NCI-H1417 (cell line): ENCODE measurements at regions not wholly inside any gene's neighbourhood (a gene's known extent, or its start where the extent isn't known, plus 50 kb on each side); places are given as distances from the start of the nearest gene placed in this dataset.
"Not testable (repeated sequence)": the region's sequence is repeated elsewhere in the genome, so short reads cannot be mapped to it uniquely, and the experiment has no call there.

Experiments
- DNase-seq, 3 experiments: peaks; one replicate each; lab custom pipeline; 2025; lab: John Stamatoyannopoulos, UW

GRCh38 chr7:76716551-76716950, 89.5 kb upstream of the POMZP3 start:
- not testable (repeated sequence) for DNase-seq

GRCh38 chr7:76712926-76713325, 85.8 kb upstream of the POMZP3 start:
- not testable (repeated sequence) for DNase-seq

- peak; percentile 34 to 87 (median 46) for DNase-seq
Measured at GRCh38 chr7:76711648-76712047, 84.6 kb upstream of the POMZP3 start.

GRCh38 chr7:76709703-76710102, 82.6 kb upstream of the POMZP3 start:
- DNase-seq, result not testable (repeated sequence)

- not testable (repeated sequence) for DNase-seq
Measured at GRCh38 chr7:76708446-76708845, 81.4 kb upstream of the POMZP3 start.

GRCh38 chr7:76703815-76704214, 76.7 kb upstream of the POMZP3 start:
- DNase-seq, result not testable (repeated sequence)

GRCh38 chr7:76686277-76686676, 59.2 kb upstream of the POMZP3 start:
- not testable (repeated sequence) for DNase-seq

- not testable (repeated sequence) for DNase-seq
Measured at GRCh38 chr7:76684737-76685136, 57.7 kb upstream of the POMZP3 start.

GRCh38 chr7:76683631-76684030, 56.6 kb upstream of the POMZP3 start:
- DNase-seq, result not testable (repeated sequence)

- DNase-seq, result peak in 1 of 3 experiments; percentile 77
Measured at GRCh38 chr7:76681810-76682209, 54.7 kb upstream of the POMZP3 start.

GRCh38 chr7:76679174-76679573, 52.1 kb upstream of the POMZP3 start:
- peak; percentile 22 to 57 (median 39) for DNase-seq

- DNase-seq, result peak in 1 of 3 experiments; percentile 24
Measured at GRCh38 chr7:76678500-76678899, 51.4 kb upstream of the POMZP3 start.

GRCh38 chr7:76676890-76677289, 49.8 kb upstream of the POMZP3 start:
- not testable (repeated sequence) for DNase-seq
